ENCODE measurements at regions not wholly inside any gene's neighbourhood (a gene's known extent, or its start where the extent isn't known, plus 50 kb on each side); places are given as distances from the start of the nearest gene placed in this dataset.
"Not testable (repeated sequence)": the region's sequence is repeated elsewhere in the genome, so short reads cannot be mapped to it uniquely, and the experiment has no call there.

GRCh38 chr6:4510317-4510716 is 265.9 kb upstream of the CDYL start:
- DNase-seq (ENCODE audit: low read depth in 1 of 2, low spot score in 1 of 2), result no peak

GRCh38 chr6:4509506-4509905 is 266.7 kb upstream of the CDYL start:
- DNase-seq (ENCODE audit: low read depth in 1 of 2, low spot score in 1 of 2), result no peak

- no peak for DNase-seq (ENCODE audit: low read depth in 1 of 2, low spot score in 1 of 2)
Measured at GRCh38 chr6:4506792-4507191, 269.4 kb upstream of the CDYL start.

- DNase-seq (ENCODE audit: low read depth in 1 of 2, low spot score in 1 of 2), result no peak
Measured at GRCh38 chr6:4506223-4506622, 270.0 kb upstream of the CDYL start.

GRCh38 chr6:4504700-4505099 is 271.5 kb upstream of the CDYL start:
- DNase-seq (ENCODE audit: low read depth in 1 of 2, low spot score in 1 of 2), result no peak

- DNase-seq (ENCODE audit: low read depth in 1 of 2, low spot score in 1 of 2), result no peak
Measured at GRCh38 chr6:4503700-4504099, 272.5 kb upstream of the CDYL start.

- DNase-seq (ENCODE audit: low read depth in 1 of 2, low spot score in 1 of 2), result no peak
Measured at GRCh38 chr6:4496284-4496683, 279.9 kb upstream of the CDYL start.

GRCh38 chr6:4491501-4492260 is 284.5 kb upstream of the CDYL start:
- no peak for DNase-seq (ENCODE audit: low read depth in 1 of 2, low spot score in 1 of 2)

- DNase-seq (ENCODE audit: low read depth in 1 of 2, low spot score in 1 of 2), result no peak
Measured at GRCh38 chr6:4489538-4489937, 286.7 kb upstream of the CDYL start.

- no peak for DNase-seq (ENCODE audit: low read depth in 1 of 2, low spot score in 1 of 2)
Measured at GRCh38 chr6:4488389-4488788, 287.8 kb upstream of the CDYL start.

- no peak for DNase-seq (ENCODE audit: low read depth in 1 of 2, low spot score in 1 of 2)
Measured at GRCh38 chr6:4487538-4487937, 288.7 kb upstream of the CDYL start.

GRCh38 chr6:4486568-4487315 is 289.5 kb upstream of the CDYL start:
- no peak for DNase-seq (ENCODE audit: low read depth in 1 of 2, low spot score in 1 of 2)

- DNase-seq (ENCODE audit: low read depth in 1 of 2, low spot score in 1 of 2), result no peak
Measured at GRCh38 chr6:4485735-4486134, 290.5 kb upstream of the CDYL start.

- DNase-seq (ENCODE audit: low read depth in 1 of 2, low spot score in 1 of 2), result no peak
Measured at GRCh38 chr6:4482461-4482860, 293.7 kb upstream of the CDYL start.

- no peak for DNase-seq (ENCODE audit: low read depth in 1 of 2, low spot score in 1 of 2)
Measured at GRCh38 chr6:4480788-4481735, 295.1 kb upstream of the CDYL start.

- no peak for DNase-seq (ENCODE audit: low read depth in 1 of 2, low spot score in 1 of 2)
Measured at GRCh38 chr6:4478098-4478497, 298.1 kb upstream of the CDYL start.

GRCh38 chr6:4474810-4475209 is 301.4 kb upstream of the CDYL start:
- no peak for DNase-seq (ENCODE audit: low read depth in 1 of 2, low spot score in 1 of 2)

GRCh38 chr6:4472969-4473642 is 303.1 kb upstream of the CDYL start:
- DNase-seq (ENCODE audit: low read depth in 1 of 2, low spot score in 1 of 2), result no peak

GRCh38 chr6:4472222-4472621 is 304.0 kb upstream of the CDYL start:
- DNase-seq (ENCODE audit: low read depth in 1 of 2, low spot score in 1 of 2), result no peak

- DNase-seq (ENCODE audit: low read depth in 1 of 2, low spot score in 1 of 2), result not testable (repeated sequence)
Measured at GRCh38 chr6:4471515-4471914, 304.7 kb upstream of the CDYL start.

- no peak for DNase-seq (ENCODE audit: low read depth in 1 of 2, low spot score in 1 of 2)
Measured at GRCh38 chr6:4470698-4471210, 305.4 kb upstream of the CDYL start.
